ENCODE measurements at regions not wholly inside any gene's neighbourhood (a gene's known extent, or its start where the extent isn't known, plus 50 kb on each side); places are given as distances from the start of the nearest gene placed in this dataset.

DNA sequence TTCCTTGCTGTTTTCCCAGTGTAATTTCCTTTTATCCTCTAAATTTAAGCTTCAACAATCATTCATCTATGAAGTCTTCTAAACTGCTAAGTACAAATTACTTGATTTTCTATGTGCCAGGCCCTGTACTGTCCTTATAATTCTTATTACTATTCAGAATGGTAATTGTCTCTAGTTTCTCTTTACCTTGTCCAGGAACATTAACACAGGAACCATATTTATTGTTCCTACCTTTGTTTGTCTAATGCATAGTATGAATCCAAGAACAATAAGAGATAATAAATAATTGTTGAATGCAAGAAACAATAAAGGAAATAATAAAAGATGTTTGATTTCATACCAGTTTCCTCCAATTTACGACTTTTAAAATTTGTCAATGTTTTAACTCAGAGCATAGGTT is 1083.2 kb downstream of the ROBO2 start:
- intact Hi-C loops (cut with DNase I) = no loop called here
- DNase-seq (ENCODE audit: low spot score) = no peak

DNA sequence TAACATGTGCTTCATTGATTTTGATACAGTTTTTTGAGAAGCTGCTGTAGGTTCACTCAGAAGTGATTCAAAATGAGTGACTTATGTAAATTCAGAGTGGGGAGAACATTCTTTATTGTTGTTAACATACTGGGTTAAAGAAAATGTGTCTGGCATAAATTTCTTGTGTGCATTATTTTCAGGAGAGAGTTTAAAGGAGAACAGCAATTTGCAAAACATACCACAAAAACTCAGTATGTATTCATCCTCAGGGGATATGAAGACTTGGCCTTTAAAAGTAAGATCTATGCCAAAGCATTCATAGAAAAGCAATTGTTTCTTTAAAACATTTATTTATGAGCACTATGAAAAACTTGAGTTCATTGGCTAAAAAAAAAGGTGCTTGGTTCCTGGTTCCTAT is 1089.8 kb downstream of the ROBO2 start:
- no peak for DNase-seq (ENCODE audit: low spot score)
- intact Hi-C loops (cut with DNase I) = no loop called here

- DNase-seq (ENCODE audit: low spot score) = no peak
- intact Hi-C loops (cut with DNase I) = no loop called here
These were observed 1090.9 kb downstream of the ROBO2 start for GRCh38 chr3:78130741-78131290.

- intact Hi-C loops (cut with DNase I) = no loop called here
- no peak for DNase-seq (ENCODE audit: low spot score)
These were observed 1094.6 kb downstream of the ROBO2 start for GRCh38 chr3:78134496-78134895.

DNA sequence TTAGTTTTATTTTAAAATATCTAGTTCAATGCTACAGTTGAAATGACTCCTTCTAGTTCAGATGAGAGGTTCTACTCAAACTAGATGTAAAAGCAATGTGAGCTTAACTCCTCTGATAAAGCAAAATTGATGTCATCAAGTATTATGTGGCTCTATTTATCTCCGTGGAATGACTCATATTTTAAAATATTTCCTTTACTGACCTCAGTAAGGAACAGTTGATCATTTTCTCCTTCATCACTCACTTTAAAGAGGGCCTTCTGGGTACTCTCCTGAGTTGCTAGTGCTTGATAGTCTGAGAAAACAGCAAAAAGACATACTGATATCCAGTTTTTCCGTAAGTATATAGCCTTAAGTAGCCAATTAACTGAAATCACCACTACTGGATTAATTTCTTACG is 1099.3 kb downstream of the ROBO2 start:
- no peak for DNase-seq (ENCODE audit: low spot score)
- intact Hi-C loops (cut with DNase I) = no loop called here

GRCh38 chr3:78140274-78140673 is 1100.4 kb downstream of the ROBO2 start:
- DNase-seq (ENCODE audit: low spot score) = no peak
- intact Hi-C loops (cut with DNase I) = no loop called here

DNA sequence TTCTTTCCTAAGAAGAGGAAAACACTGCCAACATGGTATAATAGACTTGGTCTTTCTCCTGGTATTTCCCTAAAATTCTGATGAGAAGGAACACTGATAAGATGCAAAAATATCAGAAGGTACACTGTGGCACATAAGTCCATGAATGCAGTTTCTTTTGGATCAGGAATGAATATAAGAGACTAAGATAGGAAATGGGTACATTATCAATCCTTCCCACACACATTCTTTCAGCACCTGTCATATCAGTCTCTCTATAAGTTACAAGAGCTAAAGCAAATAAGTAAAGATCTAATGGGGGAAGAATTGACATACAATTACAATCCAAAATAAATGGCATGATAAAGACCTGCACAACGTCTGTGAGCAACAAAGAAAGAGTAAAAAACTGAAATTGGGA is 1101.0 kb downstream of the ROBO2 start:
- DNase-seq (ENCODE audit: low spot score) = no peak
- intact Hi-C loops (cut with DNase I) = no loop called here

GRCh38 chr3:78141269-78141668 is 1101.4 kb downstream of the ROBO2 start:
- intact Hi-C loops (cut with DNase I) = no loop called here
- no peak for DNase-seq (ENCODE audit: low spot score)

GRCh38 chr3:78143000-78143399 is 1103.1 kb downstream of the ROBO2 start:
- DNase-seq (ENCODE audit: low spot score) = no peak
- intact Hi-C loops (cut with DNase I) = no loop called here

DNA sequence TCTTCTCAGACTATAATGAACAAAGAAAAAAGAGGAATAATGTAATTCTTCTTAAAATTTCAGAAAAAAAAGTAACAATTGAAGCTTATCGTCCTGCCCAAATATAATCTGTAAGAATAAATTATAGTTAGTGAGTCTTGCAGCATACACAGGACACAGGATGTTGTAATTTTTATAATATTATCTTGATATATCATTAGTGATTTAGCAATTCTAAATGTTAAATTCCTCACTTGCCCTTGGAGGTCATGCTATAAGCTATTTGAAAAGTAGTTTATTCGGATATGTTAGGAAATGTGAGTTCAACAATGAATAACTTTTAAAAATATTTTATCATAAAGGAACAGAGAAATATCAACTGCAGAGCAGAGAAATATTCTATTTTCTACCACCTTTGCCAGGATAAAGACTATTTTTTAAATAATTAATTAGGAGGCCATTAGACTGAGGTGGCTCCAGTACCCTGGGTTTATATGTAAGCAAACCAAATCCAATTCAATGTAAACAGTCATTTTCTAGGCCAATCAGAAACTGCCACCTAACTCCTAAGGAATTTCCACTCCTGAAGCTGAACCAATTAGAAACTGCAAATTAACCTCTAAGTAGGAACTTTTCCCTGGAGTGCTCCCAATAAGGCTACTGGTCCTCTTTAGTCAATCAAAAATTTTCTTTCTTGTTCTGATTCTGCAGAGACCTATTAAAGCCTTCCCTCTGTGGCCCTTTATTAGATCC is 1109.3 kb downstream of the ROBO2 start:
- intact Hi-C loops (cut with DNase I) = no loop called here
- DNase-seq (ENCODE audit: low spot score) = no peak

DNA sequence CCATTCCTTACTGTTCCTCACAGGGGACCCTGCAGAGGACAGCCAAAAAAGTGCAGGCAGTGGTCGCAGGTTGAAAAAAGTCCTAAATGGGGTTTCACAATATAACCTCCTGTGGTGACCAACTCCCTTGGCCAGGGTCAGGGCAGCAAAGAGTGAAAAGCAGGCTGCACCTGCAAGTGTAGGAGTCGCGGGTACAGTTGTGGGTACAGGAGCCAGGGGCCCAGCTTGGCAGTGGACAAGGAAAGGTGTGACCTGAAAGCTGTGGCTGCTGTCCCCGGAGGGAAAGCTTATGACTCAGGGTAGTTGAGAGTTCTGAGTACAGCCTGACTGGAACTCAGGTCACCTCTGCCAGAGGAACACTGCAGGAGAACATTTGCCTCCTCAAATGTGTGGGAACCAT is 1114.1 kb downstream of the ROBO2 start:
- DNase-seq (ENCODE audit: low spot score) = no peak
- intact Hi-C loops (cut with DNase I) = no loop called here

DNA sequence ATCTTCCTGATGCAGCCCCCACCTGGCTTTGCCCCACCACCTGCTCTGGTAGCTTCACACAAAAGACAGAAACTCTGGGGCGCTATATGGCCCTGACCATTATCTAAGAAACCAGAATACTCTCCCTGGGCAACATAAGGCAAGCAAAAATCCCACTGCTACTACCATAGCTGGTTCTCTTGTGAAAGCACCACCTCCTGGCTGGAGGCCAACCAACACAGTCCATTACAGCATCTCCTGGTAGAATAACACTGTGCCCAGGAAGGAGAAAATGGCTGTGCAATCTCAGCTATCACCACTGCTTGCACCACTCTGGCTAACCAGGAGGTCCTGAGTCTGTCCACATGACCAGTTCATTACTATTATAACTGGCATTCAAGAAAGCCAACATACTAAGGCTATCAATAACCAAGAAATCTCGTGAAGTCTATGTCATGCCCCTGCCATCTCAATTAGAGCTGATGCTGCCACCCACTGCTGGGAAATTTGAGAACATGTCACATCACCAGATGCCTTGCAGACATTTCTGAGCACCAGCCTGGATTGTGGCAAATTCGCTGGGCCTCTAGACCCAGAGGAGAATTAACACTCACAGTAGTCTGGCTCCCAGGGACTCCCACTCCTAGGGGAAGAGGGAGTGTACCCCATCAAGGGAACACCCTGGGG is 1114.8 kb downstream of the ROBO2 start:
- intact Hi-C loops (cut with DNase I) = no loop called here

DNA sequence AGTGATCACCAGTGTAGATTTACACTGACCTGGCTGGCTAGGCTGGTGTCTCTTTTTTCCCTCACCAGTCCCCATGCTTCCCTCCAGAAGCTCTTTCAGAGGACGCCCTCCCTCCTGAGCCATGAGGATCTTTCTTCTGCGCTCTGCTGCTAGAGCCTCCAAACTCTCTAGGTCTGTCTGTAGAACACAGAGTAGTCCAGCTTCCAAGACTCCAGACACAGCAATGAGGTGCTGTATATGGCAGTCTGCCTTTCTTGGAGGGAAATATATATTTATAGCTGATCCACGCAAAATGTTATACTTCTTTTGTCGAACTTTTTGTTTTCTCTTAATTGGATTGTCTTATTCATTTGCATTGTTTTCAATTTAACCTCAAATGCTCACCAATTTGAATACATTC is 1121.8 kb downstream of the ROBO2 start:
- intact Hi-C loops (cut with DNase I) = no loop called here
- no peak for DNase-seq (ENCODE audit: low spot score)

More for the DNA sequence above, 1114.8 kb downstream of the ROBO2 start:
- DNase-seq (ENCODE audit: low spot score) = no peak

- DNase-seq (ENCODE audit: low spot score) = no peak
- intact Hi-C loops (cut with DNase I) = no loop called here
These were observed 1123.5 kb downstream of the ROBO2 start for GRCh38 chr3:78163379-78163778.

DNA sequence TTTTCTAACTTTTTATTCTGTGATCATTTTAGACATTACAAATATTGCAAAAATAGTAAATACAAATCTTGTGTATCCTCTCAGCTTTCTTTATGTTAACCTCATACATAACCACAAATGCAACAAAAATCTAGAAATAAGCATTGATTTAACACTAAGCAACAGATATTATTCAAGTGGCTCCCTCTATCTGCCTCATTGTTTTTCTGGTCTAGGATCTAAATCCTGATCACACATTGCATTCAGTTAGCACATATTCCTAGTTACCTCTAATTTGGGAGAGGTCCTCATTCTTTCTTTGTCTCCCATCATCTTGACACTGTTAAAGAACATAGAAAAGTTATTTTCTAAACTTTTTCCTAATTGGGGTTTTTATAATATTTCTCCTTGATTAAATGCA is 1126.0 kb downstream of the ROBO2 start:
- no peak for DNase-seq (ENCODE audit: low spot score)
- intact Hi-C loops (cut with DNase I) = no loop called here

DNA sequence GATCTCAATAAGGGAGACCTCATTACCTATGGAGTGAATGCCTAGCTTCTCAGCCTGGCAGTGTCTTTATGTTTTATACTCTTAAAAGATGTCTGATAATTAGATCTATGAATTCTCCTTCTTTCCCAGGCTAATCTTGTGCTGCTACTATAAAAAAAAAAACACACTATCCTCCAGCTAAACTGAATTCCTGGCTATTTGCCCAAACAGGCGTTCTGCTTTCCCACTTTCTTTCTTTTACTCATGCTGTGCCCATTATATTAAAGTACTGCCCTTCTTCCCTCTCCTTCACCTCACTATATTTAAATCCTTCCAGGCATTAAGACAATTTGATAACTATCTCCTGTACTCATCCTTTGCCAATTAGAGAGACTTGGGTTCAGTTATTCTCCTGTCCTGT is 1134.9 kb downstream of the ROBO2 start:
- intact Hi-C loops (cut with DNase I) = no loop called here

GRCh38 chr3:78176869-78177268 is 1137.0 kb downstream of the ROBO2 start:
- DNase-seq (ENCODE audit: low spot score) = no peak

More for the DNA sequence above, 1134.9 kb downstream of the ROBO2 start:
- no peak for DNase-seq (ENCODE audit: low spot score)

GRCh38 chr3:78177780-78178179 is 1137.9 kb downstream of the ROBO2 start:
- no peak for DNase-seq (ENCODE audit: low spot score)
- intact Hi-C loops (cut with DNase I) = no loop called here

More at GRCh38 chr3:78176869-78177268, 1137.0 kb downstream of the ROBO2 start:
- intact Hi-C loops (cut with DNase I) = no loop called here

DNA sequence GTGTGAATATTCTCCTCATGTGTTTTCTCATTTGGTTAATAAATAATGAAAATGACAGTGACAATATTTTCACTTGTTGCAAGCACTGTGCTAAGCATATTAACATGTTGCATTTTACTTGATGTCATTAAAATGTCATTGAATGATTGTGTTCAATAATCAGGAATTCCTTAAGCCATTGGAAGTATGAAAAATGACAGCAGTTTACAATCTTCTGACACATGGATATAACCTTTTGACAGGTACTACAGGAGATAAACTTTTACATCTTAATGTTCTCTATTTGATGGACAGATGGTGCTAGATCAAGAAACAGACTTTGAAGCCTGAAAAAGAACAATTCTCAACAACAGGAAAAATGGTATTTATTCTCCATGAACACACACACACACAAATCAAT is 1138.3 kb downstream of the ROBO2 start:
- DNase-seq (ENCODE audit: low spot score) = no peak
- intact Hi-C loops (cut with DNase I) = no loop called here

- intact Hi-C loops (cut with DNase I) = no loop called here
- DNase-seq (ENCODE audit: low spot score) = no peak
These were observed 1139.0 kb downstream of the ROBO2 start for GRCh38 chr3:78178740-78179363.
